SK-N-SH (cell line): ENCODE measurements at regions not wholly inside any gene's neighbourhood (a gene's known extent, or its start where the extent isn't known, plus 50 kb on each side); places are given as distances from the start of the nearest gene placed in this dataset.

ENCODE experiments used
- CTCF ChIA-PET: fragments of 300-600, 350-600 bp; formaldehyde crosslinking; extraction: SDS; loops from one replicate; lab custom pipeline; 2021; lab: Yijun Ruan, JAX
- POLR2A ChIA-PET: fragments of 350-600 bp; sonication (Branson Sonifier 250); formaldehyde crosslinking; extraction: SDS; loops from one replicate; lab custom pipeline; 2020; ENCODE audit warnings: antibody characterized with exemption, inconsistent platforms; lab: Yijun Ruan, JAX
- DNase-seq: peaks from one replicate; pipeline ENCODE4 v3.0.0; 2012
- H2AFZ ChIP-seq: fragments of 200-600 bp; sonication (generic); 2 replicates; pipeline ENCODE4 v1.8.1; 2016; ENCODE audit warnings: antibody characterized with exemption, mild to moderate bottlenecking, low read depth
- H3F3A ChIP-seq: fragments of 200-600 bp; sonication (generic); replicated peaks from 2 replicates; pipeline ENCODE3; 2016; ENCODE audit warnings: antibody characterized with exemption, mild to moderate bottlenecking; ENCODE audit not compliant: insufficient read depth
- H3K27ac ChIP-seq, 2 experiments: fragments of 200-500 bp in 1 of 2; fragments of 200-600 bp in 1 of 2; sonication (Bioruptor generic) in 1 of 2; sonication (generic), shearing (Covaris generic) in 1 of 2; 2 replicates each; pipeline versions ENCODE4 v1.5.1 to v1.6.1; 2014 to 2016; ENCODE audit warnings: low read depth in 2 of 2, inconsistent platforms in 1 of 2, low read length in 1 of 2, mild to moderate bottlenecking in 1 of 2, mixed read lengths in 1 of 2
- H3K27me3 ChIP-seq: fragments of 200-600 bp; sonication (generic), shearing (Covaris generic); 2 replicates; pipeline ENCODE4 v1.6.1; 2016; ENCODE audit warnings: mixed run types; ENCODE audit not compliant: insufficient read depth
- H3K36me3 ChIP-seq, 2 experiments: fragments of 200-500 bp in 1 of 2; fragments of 200-600 bp in 1 of 2; sonication (Bioruptor generic) in 1 of 2; sonication (generic) in 1 of 2; replicated peaks in 1 of 2; 2 replicates each; pipeline versions ENCODE3 to v1.5.1; 2014 to 2016; ENCODE audit warnings: low read length in 1 of 2, mild to moderate bottlenecking in 1 of 2; ENCODE audit not compliant: insufficient read depth in 2 of 2, control insufficient read depth in 1 of 2
- H3K4me1 ChIP-seq, 2 experiments: fragments of 200-500 bp in 1 of 2; fragments of 200-600 bp in 1 of 2; sonication (Bioruptor generic) in 1 of 2; sonication (generic), shearing (Covaris generic) in 1 of 2; 2 replicates each; pipeline versions ENCODE4 v1.5.1 to v1.6.1; 2014 to 2016; ENCODE audit warnings: low read depth in 1 of 2, low read length in 1 of 2, mixed run types in 1 of 2; ENCODE audit not compliant: insufficient read depth in 2 of 2, control insufficient read depth in 1 of 2
- H3K4me2 ChIP-seq: fragments of 200-600 bp; sonication (generic), shearing (Covaris generic); 2 replicates; pipeline ENCODE4 v1.6.1; 2017; ENCODE audit warnings: mixed run types
- H3K4me3 ChIP-seq, 2 experiments: fragments of 200-500 bp in 1 of 2; fragments of 200-600 bp in 1 of 2; sonication (Bioruptor generic) in 1 of 2; sonication (generic), shearing (Covaris generic) in 1 of 2; 2 replicates each; pipeline versions ENCODE4 v1.5.1 to v1.8.1; 2014 to 2016; ENCODE audit warnings: low read depth in 2 of 2, inconsistent platforms in 1 of 2, low read length in 1 of 2, mild to moderate bottlenecking in 1 of 2, mixed read lengths in 1 of 2, moderate library complexity in 1 of 2
- H3K79me2 ChIP-seq: fragments of 200-600 bp; sonication (generic); 2 replicates; pipeline ENCODE4 v1.8.1; 2017; ENCODE audit warnings: mild to moderate bottlenecking; ENCODE audit not compliant: insufficient read depth
- H3K9ac ChIP-seq: fragments of 200-600 bp; sonication (generic); 2 replicates; pipeline ENCODE4 v1.6.1; 2017; ENCODE audit warnings: mixed run types
- H3K9me2 ChIP-seq: fragments of 200-600 bp; sonication (generic); 2 replicates; pipeline ENCODE4 v1.6.1; 2017; ENCODE audit warnings: mixed run types
- H3K9me3 ChIP-seq: fragments of 200-600 bp; sonication (generic); 2 replicates; pipeline ENCODE4 v1.6.1; 2017; ENCODE audit warnings: mixed run types, mild to moderate bottlenecking, moderate library complexity
- H4K20me1 ChIP-seq: fragments of 200-600 bp; sonication (generic); 2 replicates; pipeline ENCODE4 v1.6.1; 2017; ENCODE audit warnings: mild to moderate bottlenecking, mixed run types; ENCODE audit not compliant: insufficient read depth
- FOSL2 ChIP-seq: IDR thresholded peaks from 2 replicates; pipeline ENCODE4 v1.4.0; 2012; ENCODE audit warnings: low read depth, mild to moderate bottlenecking, moderate library complexity, borderline replicate concordance
- FOXM1 ChIP-seq: IDR thresholded peaks from 2 replicates; pipeline ENCODE4 v1.4.0; 2012; ENCODE audit warnings: low read depth, mild to moderate bottlenecking
- GATA2 ChIP-seq: sonication (generic); formaldehyde crosslinking; IDR thresholded peaks from 2 replicates; pipeline ENCODE4 v1.5.0; 2020; ENCODE audit warnings: mild to moderate bottlenecking, missing genetic modification reagents
- JUND ChIP-seq: IDR thresholded peaks from 2 replicates; pipeline ENCODE4 v1.4.0; 2012
- POLR2AphosphoS5 ChIP-seq: IDR thresholded peaks from 2 replicates; pipeline ENCODE4 v1.6.1; 2012; ENCODE audit warnings: low read depth, low read length
- SIN3A ChIP-seq: IDR thresholded peaks from 2 replicates; pipeline ENCODE4 v1.6.1; 2012; ENCODE audit warnings: low read depth, mild to moderate bottlenecking, low read length, moderate library complexity, borderline replicate concordance
- TCF12 ChIP-seq: IDR thresholded peaks from 2 replicates; pipeline ENCODE4 v1.4.0; 2012
- YY1 ChIP-seq: IDR thresholded peaks from 2 replicates; pipeline ENCODE4 v1.4.0; 2012; ENCODE audit warnings: low read depth, mild to moderate bottlenecking
- WGBS: methylation state at CpG from one replicate; pipeline ENCODE4 v1.1.6; 2017; ENCODE audit warnings: low lambda C conversion rate; 5-methylcytosine and 5-hydroxymethylcytosine counted together
- TF ChIP-seq, protein P1 (sequence below): IDR thresholded peaks from 2 replicates; pipeline ENCODE4 v1.4.0; 2012; ENCODE audit warnings: low read depth, borderline replicate concordance
- TF ChIP-seq, protein P2 (sequence below): IDR thresholded peaks from 2 replicates; pipeline ENCODE4; 2012

DNA sequence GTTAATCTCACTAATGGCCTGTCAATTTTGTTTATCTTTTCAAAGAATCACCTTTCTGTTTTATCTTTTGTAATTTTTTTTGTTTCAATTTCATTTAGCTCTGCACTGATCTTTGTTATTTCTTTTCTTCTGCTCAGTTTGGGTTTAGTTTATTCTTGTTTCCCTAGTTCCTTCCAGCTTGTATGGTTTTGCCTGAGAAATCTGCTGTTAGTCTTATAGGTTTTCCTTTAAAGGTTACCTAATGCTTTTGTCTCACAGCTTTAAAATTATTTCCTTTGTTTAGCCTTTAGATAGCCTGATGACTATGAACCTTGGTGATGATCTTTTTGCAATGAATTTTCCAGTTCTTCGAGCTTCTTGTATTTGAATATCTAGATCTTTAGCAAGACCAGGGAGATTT is 1869.8 kb upstream of the PCDH20 start:
- no peaks in the 10 kb centered on the region for H4K20me1 ChIP-seq
- no peaks in the 10 kb centered on the region for H3K36me3 ChIP-seq
- no peak overlapping the region for H3K9ac ChIP-seq
- H3K4me2 ChIP-seq: no peak overlapping the region
- H3K9me3 ChIP-seq: no peaks in the 10 kb centered on the region; the same call in none of the 2 replicates
- H3F3A ChIP-seq: peaks cover 16% of the 10 kb centered on the region
- no peak overlapping the region for H2AFZ ChIP-seq
- H3K27ac ChIP-seq: no peak overlapping the region
- H3K4me3 ChIP-seq: no peak overlapping the region
- H3K79me2 ChIP-seq: no peaks in the 10 kb centered on the region
- H3K4me1 ChIP-seq: no peaks in the 10 kb centered on the region; a peak in 2 of 4 replicates
- TF ChIP-seq YY1 (no peak), SIN3A (no peak), FOXM1 (no peak)
- ChIA-PET CTCF (no interaction called here), POLR2A (no interaction called here)
- no peaks in the 10 kb centered on the region for H3K9me2 ChIP-seq
- 31% methylated on average over 1 of the region's 1 CpG for WGBS
- H3K27me3 ChIP-seq: no peaks in the 10 kb centered on the region
- DNase-seq: no peak

DNA sequence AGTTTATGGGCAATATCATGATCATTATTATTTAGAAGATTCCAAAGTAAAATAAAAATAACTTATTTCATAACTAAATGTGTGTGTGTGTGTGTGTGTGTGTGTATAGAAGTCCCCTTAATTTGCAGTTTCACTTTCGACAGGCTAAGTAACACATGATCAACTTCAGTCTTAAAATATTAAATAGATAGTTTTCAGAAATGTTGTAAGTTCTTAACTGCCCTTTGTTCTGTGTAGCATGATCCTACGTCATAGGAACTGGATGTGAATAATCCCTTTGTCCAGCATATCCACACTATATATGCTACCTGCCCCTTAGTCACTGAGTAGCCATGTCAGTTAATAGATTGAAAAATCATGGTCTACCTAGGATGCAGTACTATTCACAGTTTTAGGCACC is 1863.5 kb upstream of the PCDH20 start:
- CTCF ChIA-PET: no interaction called here
- H3K4me3 ChIP-seq: no peak overlapping the region
- TF ChIP-seq GATA2 (CRISPR knock-in tag) (no peak), POLR2AphosphoS5 (no peak), FOSL2 (no peak), TCF12 (no peak), JUND (no peak)
- TF ChIP-seq, protein P1, sequence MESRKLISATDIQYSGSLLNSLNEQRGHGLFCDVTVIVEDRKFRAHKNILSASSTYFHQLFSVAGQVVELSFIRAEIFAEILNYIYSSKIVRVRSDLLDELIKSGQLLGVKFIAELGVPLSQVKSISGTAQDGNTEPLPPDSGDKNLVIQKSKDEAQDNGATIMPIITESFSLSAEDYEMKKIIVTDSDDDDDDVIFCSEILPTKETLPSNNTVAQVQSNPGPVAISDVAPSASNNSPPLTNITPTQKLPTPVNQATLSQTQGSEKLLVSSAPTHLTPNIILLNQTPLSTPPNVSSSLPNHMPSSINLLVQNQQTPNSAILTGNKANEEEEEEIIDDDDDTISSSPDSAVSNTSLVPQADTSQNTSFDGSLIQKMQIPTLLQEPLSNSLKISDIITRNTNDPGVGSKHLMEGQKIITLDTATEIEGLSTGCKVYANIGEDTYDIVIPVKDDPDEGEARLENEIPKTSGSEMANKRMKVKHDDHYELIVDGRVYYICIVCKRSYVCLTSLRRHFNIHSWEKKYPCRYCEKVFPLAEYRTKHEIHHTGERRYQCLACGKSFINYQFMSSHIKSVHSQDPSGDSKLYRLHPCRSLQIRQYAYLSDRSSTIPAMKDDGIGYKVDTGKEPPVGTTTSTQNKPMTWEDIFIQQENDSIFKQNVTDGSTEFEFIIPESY: no peak
- TF ChIP-seq, protein P2, sequence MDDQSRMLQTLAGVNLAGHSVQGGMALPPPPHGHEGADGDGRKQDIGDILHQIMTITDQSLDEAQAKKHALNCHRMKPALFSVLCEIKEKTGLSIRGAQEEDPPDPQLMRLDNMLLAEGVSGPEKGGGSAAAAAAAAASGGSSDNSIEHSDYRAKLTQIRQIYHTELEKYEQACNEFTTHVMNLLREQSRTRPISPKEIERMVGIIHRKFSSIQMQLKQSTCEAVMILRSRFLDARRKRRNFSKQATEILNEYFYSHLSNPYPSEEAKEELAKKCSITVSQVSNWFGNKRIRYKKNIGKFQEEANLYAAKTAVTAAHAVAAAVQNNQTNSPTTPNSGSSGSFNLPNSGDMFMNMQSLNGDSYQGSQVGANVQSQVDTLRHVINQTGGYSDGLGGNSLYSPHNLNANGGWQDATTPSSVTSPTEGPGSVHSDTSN: no peak

DNA sequence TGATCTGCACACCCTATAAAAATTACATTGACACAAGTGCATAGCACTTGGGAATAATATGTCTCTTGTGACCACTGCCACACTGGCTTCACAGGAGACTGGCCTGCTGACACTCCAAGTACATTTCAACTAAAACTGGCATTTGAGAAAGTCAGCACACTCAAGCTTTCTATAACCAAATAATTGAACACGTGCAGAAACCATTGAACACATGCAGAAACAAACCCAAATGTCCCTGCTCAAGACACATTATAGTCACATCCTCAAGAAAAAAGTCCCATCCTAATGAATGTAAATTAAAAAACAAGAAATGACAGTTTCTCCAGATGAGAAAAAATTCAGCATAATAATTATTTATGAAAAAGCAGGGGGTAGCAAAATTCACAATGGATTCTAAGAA is 1859.1 kb upstream of the PCDH20 start:
- H3K27me3 ChIP-seq: no peaks in the 10 kb centered on the region
- no peaks in the 10 kb centered on the region for H3K9me2 ChIP-seq

More for the DNA sequence above, 1863.5 kb upstream of the PCDH20 start:
- no peak overlapping the region for H2AFZ ChIP-seq
- no peaks in the 10 kb centered on the region for H4K20me1 ChIP-seq
- 46% methylated on average over 2 of the region's 2 CpGs for WGBS
- no peaks in the 10 kb centered on the region for H3K36me3 ChIP-seq
- no peak overlapping the region for H3K27ac ChIP-seq
- POLR2A ChIA-PET: no interaction called here
- no peaks in the 10 kb centered on the region for H3K4me1 ChIP-seq
- H3K79me2 ChIP-seq: no peaks in the 10 kb centered on the region
- no peak overlapping the region for H3K9ac ChIP-seq
- H3K27me3 ChIP-seq: no peaks in the 10 kb centered on the region
- H3F3A ChIP-seq: no peaks in the 10 kb centered on the region
- H3K9me3 ChIP-seq: no peaks in the 10 kb centered on the region; the same call in 1 of the 2 replicates
- no peak for DNase-seq
- H3K9me2 ChIP-seq: no peaks in the 10 kb centered on the region
- H3K4me2 ChIP-seq: no peak overlapping the region

More for the DNA sequence above, 1859.1 kb upstream of the PCDH20 start:
- Histone ChIP-seq H3K36me3 (no peaks in the 10 kb centered on the region), H3K4me2 (no peak overlapping the region), H2AFZ (no peak overlapping the region), H3K79me2 (no peaks in the 10 kb centered on the region), H4K20me1 (no peaks in the 10 kb centered on the region), H3K4me3 (no peak overlapping the region), H3K27ac (no peak overlapping the region), H3K9me3 (no peaks in the 10 kb centered on the region; the same call in 1 of the 2 replicates)
- POLR2A ChIA-PET: no interaction called here
- DNase-seq: no peak
- WGBS: 24% methylated on average over 1 of the region's 1 CpG
- no peak for TF ChIP-seq SIN3A
- TF ChIP-seq, all 33 proteins: peak for 0
- CTCF ChIA-PET: no interaction called here
- Histone ChIP-seq H3K9ac (no peak overlapping the region), H3K4me1 (no peaks in the 10 kb centered on the region), H3F3A (no peaks in the 10 kb centered on the region)
